ENCODE measurements at regions not wholly inside any gene's neighbourhood (a gene's known extent, or its start where the extent isn't known, plus 50 kb on each side); places are given as distances from the start of the nearest gene placed in this dataset.

DNA sequence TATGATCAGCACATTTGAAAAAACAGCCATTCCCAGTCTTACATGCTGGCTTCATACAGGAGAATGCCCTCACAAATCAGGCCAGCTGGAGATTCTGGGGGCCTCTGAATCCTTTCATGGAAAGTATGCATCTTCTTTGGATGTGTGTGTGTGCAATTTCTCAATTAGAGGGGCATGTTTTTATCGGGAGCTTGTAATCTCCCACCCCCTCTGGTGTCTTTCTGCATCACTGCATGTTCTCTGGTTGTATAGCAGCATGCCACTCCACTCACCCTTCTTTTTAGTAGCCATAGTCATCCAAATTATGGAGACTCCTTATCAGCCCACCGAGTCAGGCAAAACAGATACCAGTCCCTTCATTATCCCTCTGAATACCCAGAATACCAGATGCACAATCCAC, 282.2 kb upstream of the SLIT2 start:
- no peak overlapping the region for H3K27ac ChIP-seq
- H3K4me1 ChIP-seq, result no peaks in the 10 kb centered on the region
- TF ChIP-seq, protein P1, sequence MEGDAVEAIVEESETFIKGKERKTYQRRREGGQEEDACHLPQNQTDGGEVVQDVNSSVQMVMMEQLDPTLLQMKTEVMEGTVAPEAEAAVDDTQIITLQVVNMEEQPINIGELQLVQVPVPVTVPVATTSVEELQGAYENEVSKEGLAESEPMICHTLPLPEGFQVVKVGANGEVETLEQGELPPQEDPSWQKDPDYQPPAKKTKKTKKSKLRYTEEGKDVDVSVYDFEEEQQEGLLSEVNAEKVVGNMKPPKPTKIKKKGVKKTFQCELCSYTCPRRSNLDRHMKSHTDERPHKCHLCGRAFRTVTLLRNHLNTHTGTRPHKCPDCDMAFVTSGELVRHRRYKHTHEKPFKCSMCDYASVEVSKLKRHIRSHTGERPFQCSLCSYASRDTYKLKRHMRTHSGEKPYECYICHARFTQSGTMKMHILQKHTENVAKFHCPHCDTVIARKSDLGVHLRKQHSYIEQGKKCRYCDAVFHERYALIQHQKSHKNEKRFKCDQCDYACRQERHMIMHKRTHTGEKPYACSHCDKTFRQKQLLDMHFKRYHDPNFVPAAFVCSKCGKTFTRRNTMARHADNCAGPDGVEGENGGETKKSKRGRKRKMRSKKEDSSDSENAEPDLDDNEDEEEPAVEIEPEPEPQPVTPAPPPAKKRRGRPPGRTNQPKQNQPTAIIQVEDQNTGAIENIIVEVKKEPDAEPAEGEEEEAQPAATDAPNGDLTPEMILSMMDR (IDR thresholded peaks at IDR 0.05), result no peak
- intact Hi-C loops (cut with DNase I), result no loop called here
- DNase-seq, result no peak
- no peak overlapping the region for H3K4me3 ChIP-seq
- H3K36me3 ChIP-seq, result no peaks in the 10 kb centered on the region
- no peak for ATAC-seq
- H3K27me3 ChIP-seq (ENCODE audit: low read depth), result no peaks in the 10 kb centered on the region
- H3K9me3 ChIP-seq, result no peaks in the 10 kb centered on the region

DNA sequence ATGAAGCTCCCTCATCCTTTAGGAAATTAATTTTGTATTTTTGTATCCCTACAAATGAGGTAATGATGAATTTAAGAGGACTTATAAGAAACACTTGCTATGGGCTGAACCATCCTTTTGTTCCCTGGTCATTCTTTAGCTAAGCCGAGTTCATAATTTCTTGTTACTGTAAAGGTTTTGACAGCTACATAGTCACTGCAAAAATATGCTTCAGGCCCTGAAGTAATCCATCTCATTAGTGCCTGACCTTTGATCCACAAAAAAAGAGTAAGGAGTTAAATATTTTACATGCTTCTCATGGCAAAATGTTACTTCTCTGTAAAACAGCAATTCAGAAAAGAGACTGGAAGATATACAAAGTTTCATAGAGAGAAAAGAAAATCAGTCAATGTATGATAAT, 290.6 kb upstream of the SLIT2 start:
- intact Hi-C loops (cut with DNase I), result no loop called here
- TF ChIP-seq, protein P1 (IDR thresholded peaks at IDR 0.05), result no peak
- H3K9me3 ChIP-seq, result no peaks in the 10 kb centered on the region
- ATAC-seq (no peak), DNase-seq (no peak)
- H3K4me1 ChIP-seq, result no peaks in the 10 kb centered on the region
- H3K27me3 ChIP-seq (ENCODE audit: low read depth), result no peaks in the 10 kb centered on the region
- H3K27ac ChIP-seq, result no peak overlapping the region
- no peaks in the 10 kb centered on the region for H3K36me3 ChIP-seq
- H3K4me3 ChIP-seq, result no peak overlapping the region

DNA sequence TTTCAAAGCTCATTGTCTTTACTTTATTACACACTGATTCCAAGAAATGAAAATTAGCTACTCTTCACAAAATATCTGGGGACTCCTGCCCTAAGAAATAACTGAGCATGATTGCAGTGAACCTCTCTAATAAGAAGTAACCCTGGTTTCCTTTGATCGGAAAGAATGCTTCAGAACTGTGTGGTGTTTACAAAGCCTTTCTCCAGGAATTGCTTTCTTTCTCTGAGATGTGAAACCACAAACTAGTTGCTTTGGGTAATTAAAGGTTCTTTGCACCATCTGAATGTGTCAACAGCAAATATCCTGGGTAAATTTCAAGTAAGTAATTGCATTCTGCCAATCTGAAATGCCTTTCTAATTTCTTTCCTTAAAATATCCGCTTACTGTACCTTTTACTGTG, 292.9 kb upstream of the SLIT2 start:
- no peak for DNase-seq
- intact Hi-C loops (cut with DNase I), result no loop called here
- no peaks in the 10 kb centered on the region for H3K4me1 ChIP-seq
- no peaks in the 10 kb centered on the region for H3K9me3 ChIP-seq
- H3K4me3 ChIP-seq, result no peak overlapping the region
- no peaks in the 10 kb centered on the region for H3K36me3 ChIP-seq
- no peak for ATAC-seq
- TF ChIP-seq, protein P1 (IDR thresholded peaks at IDR 0.05), result no peak
- H3K27me3 ChIP-seq (ENCODE audit: low read depth), result no peaks in the 10 kb centered on the region
- H3K27ac ChIP-seq, result no peak overlapping the region

DNA sequence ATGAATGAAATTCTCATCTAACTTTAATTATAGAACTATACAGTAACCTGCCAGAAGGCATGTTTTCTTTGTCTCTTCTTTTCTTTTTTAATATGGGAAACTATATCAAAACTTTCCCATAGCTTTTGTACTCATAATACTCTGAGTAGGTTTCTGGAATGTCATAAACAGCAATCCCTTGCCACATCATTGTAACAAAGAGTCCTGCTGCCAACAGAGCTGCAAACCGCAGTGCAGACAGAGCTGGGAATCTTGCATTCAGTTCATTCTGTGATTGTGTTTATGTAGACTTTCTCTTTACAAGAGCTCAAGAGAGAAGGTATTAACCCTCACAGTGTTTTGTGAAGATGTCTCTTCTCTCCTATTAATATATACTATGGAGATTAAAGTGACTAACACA, 304.4 kb upstream of the SLIT2 start:
- no peak for ATAC-seq
- Histone ChIP-seq H3K9me3 (no peaks in the 10 kb centered on the region), H3K4me3 (no peak overlapping the region), H3K36me3 (no peaks in the 10 kb centered on the region), H3K27ac (no peak overlapping the region), H3K27me3 (ENCODE audit: low read depth) (no peaks in the 10 kb centered on the region), H3K4me1 (no peaks in the 10 kb centered on the region)
- intact Hi-C loops (cut with DNase I), result no loop called here
- DNase-seq, result no peak
- TF ChIP-seq, protein P1 (IDR thresholded peaks at IDR 0.05), result no peak

DNA sequence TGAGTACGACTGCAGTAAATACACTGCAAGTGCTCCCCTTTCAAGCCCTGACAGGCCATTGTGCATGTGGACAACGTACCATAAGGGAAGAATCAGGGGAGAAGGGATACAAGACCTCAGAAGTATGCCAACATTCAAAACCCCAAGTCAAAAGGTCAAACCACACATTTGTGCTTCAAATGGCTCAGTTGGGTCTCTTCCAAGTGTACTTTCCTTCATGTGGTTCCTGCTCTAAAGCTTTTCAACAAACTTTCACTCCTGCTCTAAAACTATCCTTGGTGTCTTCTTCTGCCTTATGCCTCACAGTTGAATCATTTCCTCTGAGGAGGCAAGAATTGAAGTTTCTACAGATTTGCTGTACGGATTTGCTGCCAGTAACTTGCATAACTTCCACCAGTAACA, 305.7 kb upstream of the SLIT2 start:
- H3K9me3 ChIP-seq, result no peaks in the 10 kb centered on the region
- H3K36me3 ChIP-seq, result no peaks in the 10 kb centered on the region
- intact Hi-C loops (cut with DNase I), result no loop called here
- DNase-seq (no peak), ATAC-seq (no peak)
- TF ChIP-seq, protein P1 (IDR thresholded peaks at IDR 0.05), result no peak
- H3K4me1 ChIP-seq, result no peaks in the 10 kb centered on the region
- no peak overlapping the region for H3K4me3 ChIP-seq
- no peak overlapping the region for H3K27ac ChIP-seq
- H3K27me3 ChIP-seq (ENCODE audit: low read depth), result no peaks in the 10 kb centered on the region

DNA sequence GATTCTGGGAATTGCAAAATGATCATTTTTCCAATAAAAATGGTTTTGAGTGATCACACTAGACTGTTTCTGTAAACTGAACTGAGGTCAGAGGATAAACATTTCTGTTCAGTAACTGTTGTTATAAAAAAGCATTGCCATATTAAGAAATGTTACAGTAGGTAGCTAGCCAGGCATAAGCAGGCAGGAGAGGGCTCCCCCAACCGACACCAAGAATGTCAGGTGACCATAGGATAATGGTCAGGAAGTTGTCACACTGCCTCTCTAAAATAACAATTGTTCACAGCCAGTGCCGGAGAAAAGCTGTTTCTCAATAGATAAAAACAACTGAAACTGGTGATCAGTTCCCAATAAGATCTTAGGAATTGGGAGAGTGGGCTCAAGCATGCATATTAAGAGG, 306.2 kb upstream of the SLIT2 start:
- DNase-seq (no peak), ATAC-seq (no peak)
- no peaks in the 10 kb centered on the region for H3K4me1 ChIP-seq
- intact Hi-C loops (cut with DNase I), result no loop called here
- no peaks in the 10 kb centered on the region for H3K27me3 ChIP-seq (ENCODE audit: low read depth)
- H3K4me3 ChIP-seq, result no peak overlapping the region
- H3K27ac ChIP-seq, result no peak overlapping the region
- H3K9me3 ChIP-seq, result no peaks in the 10 kb centered on the region
- TF ChIP-seq, protein P1 (IDR thresholded peaks at IDR 0.05), result no peak
- no peaks in the 10 kb centered on the region for H3K36me3 ChIP-seq

Measured in lower lobe of right lung (tissue), 2 donors.